ENCODE measurements at regions not wholly inside any gene's neighbourhood (a gene's known extent, or its start where the extent isn't known, plus 50 kb on each side); places are given as distances from the start of the nearest gene placed in this dataset.
A peak's percentile ranks its signal among the peaks of the same experiment; 100 is the strongest.

DNA sequence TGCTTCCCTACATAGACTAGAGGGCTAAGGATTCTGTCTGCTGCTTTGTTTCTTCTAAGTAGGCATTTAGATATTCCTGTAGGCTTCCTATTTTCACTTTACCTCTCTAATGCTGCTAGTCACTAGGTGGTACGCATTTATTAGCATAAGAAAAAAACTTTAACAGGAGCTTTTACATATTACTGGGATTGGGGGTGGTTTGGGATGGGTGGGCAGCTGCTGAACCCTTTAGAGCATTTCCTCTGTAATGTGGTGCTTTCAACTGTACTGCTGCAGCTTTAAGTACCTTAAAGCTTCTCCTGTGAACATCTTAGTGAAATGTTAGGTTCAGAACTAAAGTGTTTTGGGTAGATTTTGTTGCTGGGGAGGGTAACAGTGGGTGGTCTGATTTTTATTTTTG lies 92.6 kb downstream of the ZNF486 start:
- Histone ChIP-seq H3K4me1 (ENCODE audit: control insufficient read depth in 2 of 3, insufficient read depth in 2 of 3, low read depth in 1 of 3, low read length in 3 of 3) (no peaks in the 10 kb centered on the region), H3K27me3 (ENCODE audit: control insufficient read depth, insufficient read depth, low read length) (no peaks in the 10 kb centered on the region), H3K36me3 (ENCODE audit: control insufficient read depth in 2 of 3, insufficient read depth in 3 of 3, low read length in 3 of 3) (no peaks in the 10 kb centered on the region), H3K27ac (ENCODE audit: low read depth in 2 of 2, low read length in 2 of 2) (no peak overlapping the region), H3K9me3 (ENCODE audit: control insufficient read depth in 2 of 3, insufficient read depth in 1 of 3, low read length in 3 of 3) (no peaks in the 10 kb centered on the region), H3K4me3 (ENCODE audit: low read length in 3 of 3) (no peak overlapping the region), H3K9ac (ENCODE audit: low read length in 3 of 3) (no peak overlapping the region)
- intact Hi-C loops (cut with DNase I), result no loop called here
- TF ChIP-seq CTCF (IDR thresholded peaks at IDR 0.05; ENCODE audit: borderline replicate concordance, extremely low read depth, insufficient read depth), result no peak
- DNase-seq (no peak), FAIRE-seq (no peak)

- intact Hi-C loops (cut with DNase I), result no loop called here
- H3K27ac ChIP-seq (ENCODE audit: low read depth in 2 of 2, low read length in 2 of 2), result no peak overlapping the region
- no peak overlapping the region for H3K4me3 ChIP-seq (ENCODE audit: low read length in 3 of 3)
- no peaks in the 10 kb centered on the region for H3K36me3 ChIP-seq (ENCODE audit: control insufficient read depth in 2 of 3, insufficient read depth in 3 of 3, low read length in 3 of 3)
- no peaks in the 10 kb centered on the region for H3K9me3 ChIP-seq (ENCODE audit: control insufficient read depth in 2 of 3, insufficient read depth in 1 of 3, low read length in 3 of 3)
- H3K4me1 ChIP-seq (ENCODE audit: control insufficient read depth in 2 of 3, insufficient read depth in 2 of 3, low read depth in 1 of 3, low read length in 3 of 3), result no peaks in the 10 kb centered on the region
- TF ChIP-seq CTCF (IDR thresholded peaks at IDR 0.05; ENCODE audit: borderline replicate concordance, extremely low read depth, insufficient read depth), result no peak
- FAIRE-seq (no peak), DNase-seq (no peak)
- no peak overlapping the region for H3K9ac ChIP-seq (ENCODE audit: low read length in 3 of 3)
- H3K27me3 ChIP-seq (ENCODE audit: control insufficient read depth, insufficient read depth, low read length), result no peaks in the 10 kb centered on the region
These were observed 89.6 kb downstream of the ZNF486 start for GRCh38 chr19:20256606-20257005.

DNA sequence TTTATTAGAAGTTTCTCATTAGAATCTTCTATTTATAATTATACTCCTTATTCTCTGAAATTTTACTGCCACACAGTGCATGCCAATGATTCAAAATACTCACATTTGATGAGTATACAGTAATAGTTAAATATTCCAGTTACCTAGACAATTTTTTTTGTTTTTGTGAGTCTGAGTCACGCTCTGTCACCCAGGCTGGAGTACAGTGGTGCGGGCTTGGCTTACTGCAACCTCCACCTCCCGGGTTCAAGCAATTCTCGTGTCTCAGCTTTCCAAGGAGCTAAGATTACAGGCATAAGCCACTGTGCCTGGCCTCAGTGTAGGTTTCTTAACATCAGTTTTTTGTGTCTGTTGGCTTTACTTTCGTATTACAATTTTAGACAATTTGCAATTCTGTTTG lies 87.1 kb downstream of the ZNF486 start:
- intact Hi-C loops (cut with DNase I), result no loop called here
- no peaks in the 10 kb centered on the region for H3K9me3 ChIP-seq (ENCODE audit: control insufficient read depth in 2 of 3, insufficient read depth in 1 of 3, low read length in 3 of 3)

More for the DNA sequence above, 87.1 kb downstream of the ZNF486 start:
- Histone ChIP-seq H3K9ac (ENCODE audit: low read length in 3 of 3) (no peak overlapping the region), H3K27me3 (ENCODE audit: control insufficient read depth, insufficient read depth, low read length) (no peaks in the 10 kb centered on the region), H3K4me1 (ENCODE audit: control insufficient read depth in 2 of 3, insufficient read depth in 2 of 3, low read depth in 1 of 3, low read length in 3 of 3) (no peaks in the 10 kb centered on the region), H3K36me3 (ENCODE audit: control insufficient read depth in 2 of 3, insufficient read depth in 3 of 3, low read length in 3 of 3) (no peaks in the 10 kb centered on the region), H3K4me3 (ENCODE audit: low read length in 3 of 3) (no peak overlapping the region), H3K27ac (ENCODE audit: low read depth in 2 of 2, low read length in 2 of 2) (no peak overlapping the region)
- FAIRE-seq (no peak), DNase-seq (peak in 3 of 5 donors; percentile 31 to 42 (median 41))
- no peak for TF ChIP-seq CTCF (IDR thresholded peaks at IDR 0.05; ENCODE audit: borderline replicate concordance, extremely low read depth, insufficient read depth)

Data from kidney (tissue), 13 donors.